Natural killer cell (primary cell): ENCODE measurements at regions not wholly inside any gene's neighbourhood (a gene's known extent, or its start where the extent isn't known, plus 50 kb on each side); places are given as distances from the start of the nearest gene placed in this dataset.

ENCODE experiments used
- ATAC-seq, 3 donors: fragments of 150-1000 bp in 2 of 3; fragments of 200-7000 bp in 1 of 3; cut with Tn5 transposase; 1 replicate in 1 of 3; 2 replicates in 2 of 3; pipeline ENCODE4 v1.10.0; 2021; ENCODE audit warnings: mild to moderate bottlenecking in 2 of 3, moderate library complexity in 2 of 3
- DNase-seq, 2 donors: peaks; one replicate each; pipeline versions ENCODE4 v3.0.0 to v3.0.0-alpha.2; 2013 to 2021; ENCODE audit warnings: mixed read lengths in 1 of 2
- H3K27ac ChIP-seq: one replicate; pipeline ENCODE4 v1.5.1; 2013; ENCODE audit warnings: mild to moderate bottlenecking, low read length
- H3K27me3 ChIP-seq: one replicate; pipeline ENCODE4 v1.6.1; 2013; ENCODE audit warnings: low read length; ENCODE audit not compliant: control insufficient read depth, insufficient read depth
- H3K36me3 ChIP-seq: one replicate; pipeline ENCODE4 v1.6.1; 2013; ENCODE audit warnings: low read length; ENCODE audit not compliant: control insufficient read depth, insufficient read depth
- H3K4me1 ChIP-seq: one replicate; pipeline ENCODE4 v1.6.1; 2013; ENCODE audit warnings: low read length; ENCODE audit not compliant: control insufficient read depth, insufficient read depth
- H3K4me3 ChIP-seq: one replicate; pipeline ENCODE4 v1.5.1; 2013; ENCODE audit warnings: low read length
- H3K9me3 ChIP-seq: one replicate; pipeline ENCODE4 v1.6.1; 2013; ENCODE audit warnings: low read length; ENCODE audit not compliant: control insufficient read depth, insufficient read depth
- H3K27ac Mint-ChIP-seq, 2 donors: one replicate each; pipeline ENCODE4 v1.8.0; 2022; ENCODE audit warnings: mild to moderate bottlenecking in 2 of 2, mixed read lengths in 2 of 2, moderate library complexity in 1 of 2
- H3K27me3 Mint-ChIP-seq, 2 donors: one replicate each; pipeline ENCODE4 v1.8.0; 2022; ENCODE audit warnings: low read depth in 2 of 2, mixed read lengths in 2 of 2
- H3K36me3 Mint-ChIP-seq: one replicate; pipeline ENCODE4 v1.8.0; 2022; ENCODE audit warnings: mixed read lengths
- H3K4me1 Mint-ChIP-seq, 2 donors: one replicate each; pipeline ENCODE4 v1.8.0; 2022; ENCODE audit warnings: mixed read lengths in 2 of 2
- H3K4me3 Mint-ChIP-seq: one replicate; pipeline ENCODE4 v1.8.0; 2022; ENCODE audit warnings: mild to moderate bottlenecking, moderate library complexity, mixed read lengths
- H3K9me3 Mint-ChIP-seq, 2 donors: one replicate each; pipeline ENCODE4 v1.8.0; 2022; ENCODE audit warnings: mixed read lengths in 2 of 2
- WGBS: methylation state at CpG from one replicate; pipeline ENCODE4 v1.1.7; 2013; ENCODE audit warnings: missing lambda C conversion rate; ENCODE audit not compliant: insufficient coverage; 5-methylcytosine and 5-hydroxymethylcytosine counted together
- intact Hi-C: fragments of 100-400 bp; cut with micrococcal nuclease; formaldehyde crosslinking; loops from one replicate; pipeline ENCODE4 v1.14.2; 2022
- TF ChIP-seq, protein P1 (sequence below): fragments of 200-600 bp; IDR thresholded peaks from one replicate; pipeline ENCODE4 v1.8.0; 2022; ENCODE audit warnings: antibody characterized with exemption

GRCh38 chr5:145375521-145375920 is 459.6 kb downstream of the PRELID2 start:
- Histone ChIP-seq H3K4me3 (no peak overlapping the region), H3K36me3 (no peaks in the 10 kb centered on the region), H3K4me1 (no peaks in the 10 kb centered on the region), H3K27ac (no peak overlapping the region), H3K9me3 (peaks cover 23% of the 10 kb centered on the region), H3K27me3 (no peaks in the 10 kb centered on the region)
- Mint-ChIP-seq H3K4me1 (no peaks in the 10 kb centered on the region), H3K27ac (no peak overlapping the region), H3K9me3 (peaks cover 32% of the 10 kb centered on the region in 2 donors), H3K36me3 (peaks cover 34% of the 10 kb centered on the region), H3K27me3 (no peaks in the 10 kb centered on the region), H3K4me3 (no peak overlapping the region)
- DNase-seq (no peak), ATAC-seq (no peak)
- TF ChIP-seq, protein P1, sequence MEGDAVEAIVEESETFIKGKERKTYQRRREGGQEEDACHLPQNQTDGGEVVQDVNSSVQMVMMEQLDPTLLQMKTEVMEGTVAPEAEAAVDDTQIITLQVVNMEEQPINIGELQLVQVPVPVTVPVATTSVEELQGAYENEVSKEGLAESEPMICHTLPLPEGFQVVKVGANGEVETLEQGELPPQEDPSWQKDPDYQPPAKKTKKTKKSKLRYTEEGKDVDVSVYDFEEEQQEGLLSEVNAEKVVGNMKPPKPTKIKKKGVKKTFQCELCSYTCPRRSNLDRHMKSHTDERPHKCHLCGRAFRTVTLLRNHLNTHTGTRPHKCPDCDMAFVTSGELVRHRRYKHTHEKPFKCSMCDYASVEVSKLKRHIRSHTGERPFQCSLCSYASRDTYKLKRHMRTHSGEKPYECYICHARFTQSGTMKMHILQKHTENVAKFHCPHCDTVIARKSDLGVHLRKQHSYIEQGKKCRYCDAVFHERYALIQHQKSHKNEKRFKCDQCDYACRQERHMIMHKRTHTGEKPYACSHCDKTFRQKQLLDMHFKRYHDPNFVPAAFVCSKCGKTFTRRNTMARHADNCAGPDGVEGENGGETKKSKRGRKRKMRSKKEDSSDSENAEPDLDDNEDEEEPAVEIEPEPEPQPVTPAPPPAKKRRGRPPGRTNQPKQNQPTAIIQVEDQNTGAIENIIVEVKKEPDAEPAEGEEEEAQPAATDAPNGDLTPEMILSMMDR: no peak
- intact Hi-C loops: no loop called here
- 79% methylated on average over 2 of the region's 2 CpGs for WGBS

DNA sequence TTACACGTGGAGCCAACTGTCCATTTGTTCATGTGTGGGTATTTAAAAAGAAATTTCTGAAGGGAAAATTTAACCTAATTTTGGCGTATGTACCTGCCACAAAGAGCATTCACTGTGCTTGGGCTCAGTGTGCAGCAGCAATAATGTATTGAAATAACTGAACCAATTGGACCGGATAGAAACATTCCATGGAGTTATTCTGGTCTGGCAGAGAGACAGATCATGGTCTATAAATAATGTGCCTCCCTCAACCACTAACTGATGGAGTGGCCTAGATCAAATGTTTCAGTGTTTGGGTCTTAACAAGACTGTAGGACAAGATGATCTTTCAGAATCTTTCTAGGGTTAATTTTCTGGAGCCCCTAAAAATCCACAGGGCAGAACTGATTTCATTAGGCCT is 469.7 kb downstream of the PRELID2 start:
- DNase-seq (no peak), ATAC-seq (no peak)
- no peak overlapping the region for H3K4me3 Mint-ChIP-seq
- no peaks in the 10 kb centered on the region for H3K27me3 ChIP-seq
- no peaks in the 10 kb centered on the region for H3K4me1 ChIP-seq
- no peak overlapping the region for H3K4me3 ChIP-seq
- no peaks in the 10 kb centered on the region for H3K27me3 Mint-ChIP-seq
- no peaks in the 10 kb centered on the region for H3K36me3 ChIP-seq
- H3K36me3 Mint-ChIP-seq: peaks cover 10% of the 10 kb centered on the region
- intact Hi-C loops: no loop called here
- WGBS: 73% methylated on average over 3 of the region's 3 CpGs
- H3K27ac Mint-ChIP-seq: no peak overlapping the region
- no peaks in the 10 kb centered on the region for H3K4me1 Mint-ChIP-seq
- no peak overlapping the region for H3K27ac ChIP-seq
- H3K9me3 ChIP-seq: no peaks in the 10 kb centered on the region
- TF ChIP-seq, protein P1: no peak
- peaks cover 15 to 36% of the 10 kb centered on the region in 2 donors for H3K9me3 Mint-ChIP-seq

DNA sequence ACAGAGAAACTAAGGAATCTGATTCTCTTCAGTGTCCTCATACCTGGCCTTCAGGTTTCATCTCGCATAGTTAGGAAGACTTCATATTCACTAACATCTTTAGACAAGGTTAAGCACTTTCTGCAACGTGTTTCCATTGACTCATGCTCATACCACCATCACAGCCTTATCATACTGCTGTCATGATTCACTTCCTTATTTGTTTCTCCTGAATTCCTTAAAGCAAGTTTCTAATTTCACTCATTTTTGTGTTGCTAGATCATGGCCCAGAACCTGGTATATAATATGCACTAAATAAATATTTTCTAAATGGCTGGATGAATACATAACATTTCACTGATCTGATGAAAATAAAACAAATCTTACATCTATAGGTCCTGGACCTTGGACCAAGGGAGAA is 472.9 kb downstream of the PRELID2 start:
- no peak overlapping the region for H3K4me3 ChIP-seq
- Mint-ChIP-seq H3K9me3 (peaks cover 16 to 33% of the 10 kb centered on the region in 2 donors), H3K36me3 (peaks cover 6% of the 10 kb centered on the region), H3K27ac (no peak overlapping the region), H3K4me1 (no peaks in the 10 kb centered on the region), H3K27me3 (no peaks in the 10 kb centered on the region), H3K4me3 (no peak overlapping the region)
- DNase-seq: no peak
- WGBS: 62% methylated on average over 2 of the region's 2 CpGs
- intact Hi-C loops: no loop called here
- TF ChIP-seq, protein P1: no peak
- H3K9me3 ChIP-seq: peaks cover 4% of the 10 kb centered on the region
- no peak for ATAC-seq
- no peaks in the 10 kb centered on the region for H3K4me1 ChIP-seq
- no peak overlapping the region for H3K27ac ChIP-seq
- H3K27me3 ChIP-seq: no peaks in the 10 kb centered on the region
- H3K36me3 ChIP-seq: no peaks in the 10 kb centered on the region

DNA sequence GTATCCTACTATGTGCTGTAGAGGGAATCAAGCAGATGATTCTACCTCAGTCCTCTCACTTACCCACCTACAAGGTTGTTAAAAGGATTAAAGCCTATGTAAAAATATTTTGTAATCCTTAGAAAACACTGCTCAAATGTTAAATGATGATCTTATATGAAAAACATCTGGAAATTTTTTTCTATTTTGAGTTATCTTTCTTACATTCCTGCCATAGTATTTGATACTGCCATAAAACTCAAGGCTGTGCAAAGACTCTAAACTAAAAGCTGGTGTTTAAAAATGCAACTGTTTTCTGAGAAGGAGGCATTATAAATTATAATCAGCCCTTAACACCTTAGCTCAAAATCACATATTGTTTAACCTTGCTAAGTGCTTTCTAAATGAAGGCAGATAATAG is 474.2 kb downstream of the PRELID2 start:
- no peaks in the 10 kb centered on the region for H3K4me1 Mint-ChIP-seq
- no peak for ATAC-seq
- H3K9me3 Mint-ChIP-seq: peaks cover 15 to 27% of the 10 kb centered on the region in 2 donors
- no peaks in the 10 kb centered on the region for H3K36me3 ChIP-seq
- H3K27me3 Mint-ChIP-seq: no peaks in the 10 kb centered on the region
- H3K4me3 Mint-ChIP-seq: no peak overlapping the region
- no peak overlapping the region for H3K4me3 ChIP-seq
- H3K27ac ChIP-seq: no peak overlapping the region
- H3K27ac Mint-ChIP-seq: no peak overlapping the region
- no peaks in the 10 kb centered on the region for H3K36me3 Mint-ChIP-seq
- TF ChIP-seq, protein P1: no peak
- H3K9me3 ChIP-seq: peaks cover 4% of the 10 kb centered on the region
- no peak for DNase-seq
- H3K4me1 ChIP-seq: no peaks in the 10 kb centered on the region
- no peaks in the 10 kb centered on the region for H3K27me3 ChIP-seq
- intact Hi-C loops: no loop called here
